Activated T-cell treated with anti-CD3 and anti-CD28 coated beads, Interleukin-2, amount 50 U/mL, for 24 hours (primary cell): ENCODE measurements at regions not wholly inside any gene's neighbourhood (a gene's known extent, or its start where the extent isn't known, plus 50 kb on each side); places are given as distances from the start of the nearest gene placed in this dataset.

Experiments
- DNase-seq: peaks from one replicate; pipeline ENCODE4 v3.0.0-alpha.2; 2020
- H3K27ac Mint-ChIP-seq: 2 replicates; pipeline ENCODE4 v1.8.0; 2020; ENCODE audit warnings: mild to moderate bottlenecking, mixed read lengths
- H3K27me3 Mint-ChIP-seq: 2 replicates; pipeline ENCODE4 v1.8.0; 2020; ENCODE audit warnings: mixed read lengths
- H3K36me3 Mint-ChIP-seq: 2 replicates; pipeline ENCODE4 v1.8.0; 2020; ENCODE audit warnings: low read depth, mixed read lengths
- H3K4me1 Mint-ChIP-seq: 2 replicates; pipeline ENCODE4 v1.8.0; 2020; ENCODE audit warnings: low read depth, mixed read lengths
- H3K4me3 Mint-ChIP-seq: 2 replicates; pipeline ENCODE4 v1.8.0; 2020; ENCODE audit warnings: mild to moderate bottlenecking, moderate library complexity, mixed read lengths
- H3K9me3 Mint-ChIP-seq: 2 replicates; pipeline ENCODE4 v1.8.0; 2020; ENCODE audit warnings: mixed read lengths

DNA sequence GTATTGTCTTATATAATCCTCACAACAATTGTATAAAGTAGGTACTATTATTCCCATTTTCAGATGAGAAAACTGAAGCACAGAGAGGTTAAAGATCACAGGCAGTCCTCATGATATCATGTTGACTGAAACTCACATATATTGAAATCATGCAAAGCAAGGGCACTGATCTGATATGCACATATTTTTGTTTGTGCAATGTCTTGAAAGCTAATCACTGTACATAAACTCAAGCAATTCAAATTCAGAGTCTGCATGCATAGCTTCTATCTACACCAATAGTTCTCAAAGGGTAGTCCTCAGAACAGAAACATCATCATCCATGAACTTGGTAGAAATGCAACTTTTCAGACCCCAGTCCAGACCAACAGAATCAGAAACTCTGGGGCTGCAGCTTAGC is 119.2 kb upstream of the STT3B start:
- no peak for DNase-seq
- Mint-ChIP-seq H3K27me3 (no peaks in the 10 kb centered on the region), H3K9me3 (no peaks in the 10 kb centered on the region), H3K4me3 (no peak overlapping the region), H3K4me1 (peaks cover 7% of the 10 kb centered on the region), H3K27ac (no peak overlapping the region), H3K36me3 (no peaks in the 10 kb centered on the region)

DNA sequence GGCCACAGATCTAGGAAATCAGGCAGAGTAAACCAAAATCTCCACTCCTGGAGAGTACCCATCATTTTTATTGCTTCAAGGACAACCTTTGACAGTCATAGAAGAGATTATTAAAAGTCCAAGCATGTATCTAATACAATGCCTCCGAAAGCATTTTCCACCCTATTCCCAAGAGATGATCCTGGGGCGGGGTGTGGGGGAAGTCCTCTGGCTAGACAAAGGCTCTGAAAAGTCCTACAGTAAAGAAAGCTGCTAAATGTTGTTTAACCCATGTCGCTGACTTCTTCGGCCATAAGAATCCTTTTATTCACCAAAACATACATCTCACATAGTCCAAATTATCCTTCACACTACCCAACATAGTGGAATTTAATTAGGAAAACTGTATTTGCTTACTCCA is 115.7 kb upstream of the STT3B start:
- Mint-ChIP-seq H3K36me3 (no peaks in the 10 kb centered on the region), H3K4me1 (peaks cover 7% of the 10 kb centered on the region), H3K27ac (no peak overlapping the region), H3K4me3 (no peak overlapping the region), H3K27me3 (no peaks in the 10 kb centered on the region), H3K9me3 (no peaks in the 10 kb centered on the region)
- no peak for DNase-seq

DNA sequence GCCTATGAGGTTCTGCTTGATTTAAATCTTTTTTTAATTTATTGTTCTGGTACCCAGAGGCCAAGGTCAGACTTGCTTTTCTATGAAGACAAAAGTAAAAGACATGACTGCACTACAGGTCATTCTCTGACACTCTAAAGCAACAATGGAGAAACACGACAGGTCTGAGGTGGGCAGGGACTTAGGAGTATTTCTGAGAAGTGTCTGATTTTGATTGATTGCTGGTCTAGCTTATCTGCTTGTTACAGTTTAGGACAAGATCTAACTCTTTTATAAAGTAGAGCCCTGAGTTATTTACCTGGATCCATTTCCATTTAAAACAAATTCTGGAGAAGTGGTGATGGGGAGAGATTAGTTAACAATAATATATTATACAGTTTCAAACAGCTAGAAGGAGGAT is 115.2 kb upstream of the STT3B start:
- no peaks in the 10 kb centered on the region for H3K9me3 Mint-ChIP-seq
- no peak overlapping the region for H3K27ac Mint-ChIP-seq
- no peak overlapping the region for H3K4me3 Mint-ChIP-seq
- no peaks in the 10 kb centered on the region for H3K36me3 Mint-ChIP-seq
- peaks cover 7% of the 10 kb centered on the region for H3K4me1 Mint-ChIP-seq
- no peaks in the 10 kb centered on the region for H3K27me3 Mint-ChIP-seq
- DNase-seq: no peak

DNA sequence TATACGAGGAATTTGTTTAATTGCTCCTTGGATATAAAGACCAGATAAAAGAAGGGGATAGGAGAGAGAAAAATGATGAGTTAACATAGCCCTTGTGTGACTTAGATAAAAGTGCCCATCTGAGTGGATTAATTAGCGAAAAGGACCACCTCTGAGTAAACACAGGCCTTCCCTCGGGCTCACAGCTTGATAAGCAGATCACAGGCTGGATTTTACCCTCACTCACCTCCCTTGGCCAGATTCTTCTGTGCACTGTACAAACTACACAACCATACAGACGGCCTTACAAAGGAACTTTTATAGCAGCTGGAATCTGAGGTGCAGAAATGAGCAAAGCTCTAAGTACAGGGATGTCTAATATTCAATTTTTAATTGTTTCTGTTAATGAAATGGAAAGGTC is 112.4 kb upstream of the STT3B start:
- Mint-ChIP-seq H3K27ac (no peak overlapping the region), H3K36me3 (no peaks in the 10 kb centered on the region), H3K27me3 (no peaks in the 10 kb centered on the region), H3K9me3 (no peaks in the 10 kb centered on the region), H3K4me1 (peaks cover 7% of the 10 kb centered on the region), H3K4me3 (no peak overlapping the region)
- DNase-seq: no peak

DNA sequence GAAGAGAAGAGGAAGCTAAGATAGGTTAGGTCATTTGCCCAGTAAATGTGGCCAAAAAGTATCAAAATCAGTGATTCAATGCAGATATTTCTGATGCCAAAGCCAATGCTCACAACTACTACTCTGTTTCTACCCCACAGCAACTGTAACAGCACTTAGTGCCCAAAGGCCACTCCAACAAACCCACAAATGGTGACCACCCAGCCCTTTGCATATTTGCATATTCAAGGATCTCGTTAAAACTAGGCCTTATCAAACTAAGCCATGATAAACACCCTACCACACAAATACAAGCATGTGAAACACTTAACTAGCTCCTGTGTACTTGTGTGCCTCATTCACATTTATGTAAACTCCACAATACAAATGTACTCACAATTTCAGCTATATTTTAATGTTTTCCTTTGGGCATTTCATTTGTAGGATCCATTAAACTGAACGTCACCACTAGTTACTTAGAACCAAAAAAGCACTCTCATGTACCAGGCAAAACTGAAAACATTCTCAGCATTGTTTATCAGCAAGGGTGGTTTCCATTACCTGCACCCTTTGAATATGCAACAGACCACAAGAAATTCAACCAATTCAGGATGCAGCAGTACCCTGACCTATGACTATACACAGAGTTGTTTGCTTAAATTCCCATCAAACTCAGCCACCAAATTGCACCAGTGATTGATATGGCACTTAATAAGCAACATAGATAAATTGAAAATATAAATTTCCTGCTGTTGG is 111.2 kb upstream of the STT3B start:
- Mint-ChIP-seq H3K27me3 (no peaks in the 10 kb centered on the region), H3K36me3 (no peaks in the 10 kb centered on the region), H3K27ac (no peak overlapping the region), H3K4me3 (no peak overlapping the region), H3K9me3 (peaks cover 5% of the 10 kb centered on the region), H3K4me1 (peaks cover 7% of the 10 kb centered on the region)
- no peak for DNase-seq

DNA sequence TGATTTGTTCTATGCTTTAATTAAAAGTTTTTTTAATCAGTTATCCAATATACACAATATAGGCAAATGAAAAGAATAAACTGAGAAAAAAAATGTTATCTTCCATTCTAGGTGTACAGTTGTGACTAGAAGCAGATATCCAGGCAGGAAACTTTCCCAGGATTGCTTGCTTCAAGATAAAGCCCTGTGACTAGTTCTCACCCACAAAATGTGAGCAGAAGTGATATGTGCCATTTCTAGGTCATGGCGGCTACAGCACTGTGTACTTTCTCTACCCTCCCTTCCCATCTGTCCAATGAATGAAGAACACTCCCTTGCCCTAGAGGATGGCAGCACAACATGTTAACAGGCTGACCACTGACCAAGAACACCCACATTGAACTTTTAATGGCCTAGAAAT is 110.5 kb upstream of the STT3B start:
- H3K4me1 Mint-ChIP-seq: peaks cover 7% of the 10 kb centered on the region
- H3K36me3 Mint-ChIP-seq: no peaks in the 10 kb centered on the region
- H3K27ac Mint-ChIP-seq: no peak overlapping the region

DNA sequence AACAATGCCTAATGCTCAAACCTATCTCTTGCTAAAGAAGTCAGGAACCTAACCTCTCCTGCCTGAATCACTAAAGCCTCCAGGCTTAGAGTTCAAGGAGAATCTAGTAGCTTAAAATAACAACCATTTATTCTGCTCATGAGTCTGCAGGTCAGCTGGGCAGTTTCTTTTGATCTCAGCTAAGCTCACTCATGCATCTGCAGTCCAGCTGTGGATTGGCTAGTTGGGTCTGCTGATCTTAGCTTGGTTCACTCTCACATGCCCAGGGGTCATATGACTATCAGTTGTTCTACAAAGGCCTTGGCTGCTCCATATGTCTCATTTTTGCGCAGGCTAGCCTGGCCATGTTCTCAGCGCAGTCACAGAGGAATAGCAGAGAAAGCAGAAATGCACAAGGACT is 109.2 kb upstream of the STT3B start:
- no peak for DNase-seq
- Mint-ChIP-seq H3K4me3 (no peak overlapping the region), H3K4me1 (peaks cover 7% of the 10 kb centered on the region), H3K36me3 (no peaks in the 10 kb centered on the region), H3K9me3 (peaks cover 7% of the 10 kb centered on the region), H3K27ac (no peak overlapping the region), H3K27me3 (no peaks in the 10 kb centered on the region)

More for the DNA sequence above, 110.5 kb upstream of the STT3B start:
- H3K4me3 Mint-ChIP-seq: no peak overlapping the region
- H3K27me3 Mint-ChIP-seq: no peaks in the 10 kb centered on the region
- H3K9me3 Mint-ChIP-seq: peaks cover 5% of the 10 kb centered on the region
- no peak for DNase-seq

DNA sequence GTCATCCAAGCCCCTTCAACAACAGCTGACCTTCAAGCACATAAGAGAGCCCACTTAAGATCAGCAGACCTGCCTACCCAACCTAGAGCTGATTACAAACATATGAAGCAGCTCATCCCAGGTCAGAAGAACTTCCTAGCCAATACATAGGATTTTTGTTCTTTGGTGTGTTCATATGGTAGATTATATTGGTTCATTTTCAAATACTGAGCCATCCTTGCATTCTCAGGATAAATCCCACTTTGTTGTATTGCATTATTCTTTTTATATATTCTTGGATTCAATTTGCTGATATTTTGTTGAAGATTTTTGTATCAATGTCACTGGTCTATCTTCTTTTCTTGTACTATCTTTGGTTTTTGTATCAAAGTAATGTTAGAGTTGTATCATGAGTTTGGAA is 107.3 kb upstream of the STT3B start:
- Mint-ChIP-seq H3K9me3 (peaks cover 10% of the 10 kb centered on the region), H3K36me3 (no peaks in the 10 kb centered on the region), H3K4me3 (no peak overlapping the region), H3K27ac (no peak overlapping the region), H3K4me1 (peaks cover 7% of the 10 kb centered on the region), H3K27me3 (no peaks in the 10 kb centered on the region)
- no peak for DNase-seq

DNA sequence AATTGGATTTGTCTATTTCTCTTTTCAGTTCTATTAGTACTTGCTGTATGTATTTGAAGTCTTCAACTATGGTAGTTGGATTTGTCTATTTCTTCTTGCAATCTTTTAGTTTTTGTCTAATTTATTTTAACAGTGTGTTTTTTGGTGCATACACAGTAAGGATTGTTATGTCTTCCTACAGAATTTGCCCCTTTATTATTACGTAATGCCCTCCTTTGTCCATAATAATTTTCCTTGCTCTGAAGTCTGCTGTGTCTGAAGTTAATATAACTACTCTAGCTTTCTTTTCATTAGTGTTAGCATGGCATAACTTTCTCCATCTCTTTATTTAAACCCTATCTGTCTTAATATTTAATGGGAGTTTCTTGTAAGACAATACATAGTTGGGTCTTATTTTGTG is 105.1 kb upstream of the STT3B start:
- Mint-ChIP-seq H3K27me3 (no peaks in the 10 kb centered on the region), H3K4me1 (no peaks in the 10 kb centered on the region), H3K36me3 (no peaks in the 10 kb centered on the region), H3K4me3 (no peak overlapping the region), H3K27ac (no peak overlapping the region), H3K9me3 (peaks cover 10% of the 10 kb centered on the region)
- no peak for DNase-seq

DNA sequence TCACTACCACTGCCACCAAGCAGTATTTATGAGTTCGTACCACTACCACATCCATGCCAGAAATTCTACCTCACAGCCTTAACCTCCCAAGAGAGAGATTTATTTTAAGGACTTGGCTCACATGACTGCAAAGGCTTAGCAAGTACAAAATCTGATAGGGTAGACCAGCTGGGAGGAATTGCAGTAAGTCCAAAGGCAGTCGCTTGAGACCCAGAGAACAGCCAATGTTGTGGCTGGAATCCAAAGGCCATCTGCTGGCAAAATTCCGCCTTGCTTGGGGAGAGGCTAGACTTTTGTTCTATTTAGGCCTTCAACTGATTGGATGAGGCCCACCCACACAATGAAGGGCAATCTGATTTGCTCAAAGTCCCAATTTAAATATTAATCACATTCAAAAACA is 101.4 kb upstream of the STT3B start:
- H3K4me3 Mint-ChIP-seq: no peak overlapping the region
- H3K9me3 Mint-ChIP-seq: peaks cover 10% of the 10 kb centered on the region
- DNase-seq: no peak
- H3K36me3 Mint-ChIP-seq: no peaks in the 10 kb centered on the region
- H3K4me1 Mint-ChIP-seq: peaks cover 3% of the 10 kb centered on the region
- no peak overlapping the region for H3K27ac Mint-ChIP-seq
- no peaks in the 10 kb centered on the region for H3K27me3 Mint-ChIP-seq

DNA sequence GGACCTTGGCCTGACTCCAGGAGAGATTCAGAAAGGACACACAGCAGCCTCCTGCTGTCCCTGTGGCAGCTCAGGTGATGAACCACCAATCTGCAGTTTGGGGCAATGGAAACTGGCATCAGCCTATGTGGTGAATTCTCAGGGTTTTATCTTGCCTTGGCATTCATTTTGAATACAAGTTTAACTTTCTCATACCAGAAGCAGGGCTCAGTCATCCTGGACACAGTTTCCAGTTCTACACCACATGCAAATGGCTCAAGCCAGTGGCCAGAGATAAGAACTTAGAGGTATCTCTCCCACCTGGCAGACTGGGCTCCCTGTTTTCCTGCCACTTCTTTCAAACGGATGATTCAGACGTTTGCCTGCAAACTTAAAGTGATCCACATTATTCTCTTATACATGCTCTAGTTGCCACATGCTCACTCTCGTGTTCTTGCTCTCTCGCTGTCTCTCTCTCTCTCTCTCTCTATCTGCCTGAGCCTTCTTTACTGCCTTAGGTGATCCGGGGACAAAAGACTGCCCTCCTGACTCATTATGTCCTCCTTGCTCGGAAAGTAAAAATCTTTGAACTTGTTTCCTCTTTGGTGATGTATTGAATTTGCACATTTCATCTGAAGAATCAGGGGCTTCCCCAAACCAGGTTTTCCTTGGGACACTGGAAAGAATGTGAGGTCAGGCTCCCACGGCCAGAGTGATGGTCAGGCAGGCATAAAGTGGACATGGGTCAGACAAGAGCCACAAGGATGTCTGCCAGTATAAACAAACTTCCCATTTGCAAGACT is 99.6 kb upstream of the STT3B start:
- peaks cover 24% of the 10 kb centered on the region for H3K9me3 Mint-ChIP-seq
- H3K27ac Mint-ChIP-seq: no peak overlapping the region
- DNase-seq: no peak
- H3K27me3 Mint-ChIP-seq: no peaks in the 10 kb centered on the region
- no peak overlapping the region for H3K4me3 Mint-ChIP-seq
- peaks cover 3% of the 10 kb centered on the region for H3K4me1 Mint-ChIP-seq
- H3K36me3 Mint-ChIP-seq: no peaks in the 10 kb centered on the region

DNA sequence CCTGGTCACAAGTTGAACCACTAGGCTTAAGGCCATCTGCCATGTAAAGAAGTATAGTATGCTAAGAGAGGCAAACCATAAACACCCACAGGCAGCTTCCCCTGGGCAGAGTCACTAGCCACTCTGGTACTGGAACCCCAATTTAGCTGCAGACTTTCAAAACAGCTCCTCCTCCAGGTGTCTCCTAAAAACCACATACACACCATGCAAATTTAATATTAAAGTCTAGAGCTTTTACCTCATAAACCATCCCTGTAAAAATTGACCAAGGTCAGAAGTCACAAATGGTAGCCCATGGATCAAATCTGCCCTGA is 99.1 kb upstream of the STT3B start:
- no peaks in the 10 kb centered on the region for H3K36me3 Mint-ChIP-seq

DNA sequence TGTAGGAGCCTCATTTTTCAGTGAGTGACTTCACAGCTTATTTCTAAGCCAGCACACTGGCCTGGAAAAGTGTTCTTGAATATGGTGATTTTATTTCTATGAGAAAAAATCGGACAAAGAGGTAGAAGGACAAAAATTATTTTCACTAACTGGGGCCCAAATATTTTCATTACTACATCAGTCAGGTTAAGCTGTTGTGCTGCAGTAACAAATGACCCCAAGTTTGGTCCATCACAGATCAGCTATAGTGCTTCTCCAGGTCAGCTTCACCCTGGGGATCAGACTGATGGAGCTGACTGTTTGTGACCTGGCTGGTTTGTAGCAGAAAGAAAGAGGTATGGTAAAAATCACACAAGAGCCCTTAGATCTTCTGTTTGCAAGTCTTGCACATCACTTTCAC is 97.9 kb upstream of the STT3B start:
- H3K4me1 Mint-ChIP-seq: peaks cover 3% of the 10 kb centered on the region
- no peaks in the 10 kb centered on the region for H3K27me3 Mint-ChIP-seq
- no peak for DNase-seq
- peaks cover 20% of the 10 kb centered on the region for H3K9me3 Mint-ChIP-seq
- no peak overlapping the region for H3K27ac Mint-ChIP-seq
- H3K4me3 Mint-ChIP-seq: no peak overlapping the region
- H3K36me3 Mint-ChIP-seq: no peaks in the 10 kb centered on the region

More for the DNA sequence above, 99.1 kb upstream of the STT3B start:
- DNase-seq: no peak
- peaks cover 24% of the 10 kb centered on the region for H3K9me3 Mint-ChIP-seq
- H3K27ac Mint-ChIP-seq: no peak overlapping the region
- peaks cover 3% of the 10 kb centered on the region for H3K4me1 Mint-ChIP-seq
- H3K27me3 Mint-ChIP-seq: no peaks in the 10 kb centered on the region
- no peak overlapping the region for H3K4me3 Mint-ChIP-seq

DNA sequence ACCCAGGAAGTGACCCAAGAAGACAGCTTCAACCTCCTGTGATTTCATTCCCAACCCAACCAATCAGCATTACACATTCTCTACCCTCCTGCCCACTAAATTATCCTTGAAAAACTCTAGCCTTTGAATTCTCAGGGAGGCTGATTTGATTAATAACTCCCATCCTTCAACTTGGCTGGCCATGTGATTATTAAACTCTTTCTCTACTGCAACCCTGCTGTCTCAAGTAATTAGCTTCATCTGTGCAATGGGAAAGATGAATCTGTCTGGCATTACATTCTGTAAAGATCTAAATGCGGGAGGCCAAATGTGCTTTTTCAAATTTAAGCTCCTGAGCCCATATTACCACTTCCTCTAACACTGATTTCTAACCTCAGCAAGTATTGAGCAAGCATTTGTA is 95.9 kb upstream of the STT3B start:
- Mint-ChIP-seq H3K27ac (no peak overlapping the region), H3K9me3 (peaks cover 20% of the 10 kb centered on the region), H3K36me3 (no peaks in the 10 kb centered on the region), H3K4me3 (no peak overlapping the region), H3K27me3 (no peaks in the 10 kb centered on the region), H3K4me1 (peaks cover 3% of the 10 kb centered on the region)
- DNase-seq: no peak

DNA sequence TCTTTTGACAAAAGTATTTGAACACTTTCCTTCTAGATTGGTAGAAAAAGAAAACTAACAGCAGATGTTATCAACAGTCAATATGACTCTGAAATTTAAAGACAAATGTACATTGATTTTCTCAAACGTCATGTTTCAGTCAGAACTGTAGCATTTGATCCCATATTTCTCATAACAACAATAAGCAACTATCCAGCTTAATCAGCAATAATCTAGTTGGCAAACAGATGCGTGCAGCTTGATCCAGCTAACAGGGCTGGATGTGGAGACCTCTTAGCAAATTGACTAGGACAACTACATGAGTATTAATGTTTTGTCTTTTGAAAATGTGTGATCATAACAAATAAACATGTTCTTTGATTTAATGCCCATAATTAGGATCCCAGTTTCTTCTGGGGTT is 94.0 kb upstream of the STT3B start:
- Mint-ChIP-seq H3K27me3 (no peaks in the 10 kb centered on the region), H3K36me3 (no peaks in the 10 kb centered on the region), H3K4me1 (peaks cover 2% of the 10 kb centered on the region), H3K4me3 (no peak overlapping the region), H3K27ac (no peak overlapping the region), H3K9me3 (peaks cover 20% of the 10 kb centered on the region)
- DNase-seq: no peak
